Liver (tissue), 8 donors: ENCODE measurements at regions not wholly inside any gene's neighbourhood (a gene's known extent, or its start where the extent isn't known, plus 50 kb on each side); places are given as distances from the start of the nearest gene placed in this dataset.

ENCODE experiments used
- DNase-seq: peaks from one replicate; pipeline ENCODE4 v3.0.0-alpha.2; 2017; ENCODE audit warnings: low spot score
- H3K27ac ChIP-seq, 2 donors: one replicate each; pipeline ENCODE4 v1.7.0; 2013; ENCODE audit warnings: inconsistent platforms in 2 of 2, low read length in 2 of 2, control low read depth in 1 of 2, low read depth in 1 of 2, mild to moderate bottlenecking in 1 of 2
- H3K27me3 ChIP-seq, 4 donors: one replicate each; pipeline versions ENCODE4 v1.6.1 to v1.7.0; 2013; ENCODE audit warnings: low read length in 3 of 4, inconsistent platforms in 1 of 4, mild to moderate bottlenecking in 1 of 4, moderate library complexity in 1 of 4; ENCODE audit not compliant: control insufficient read depth in 4 of 4, insufficient read depth in 4 of 4
- H3K36me3 ChIP-seq, 4 donors: one replicate each; pipeline versions ENCODE4 v1.6.1 to v1.7.0; 2013; ENCODE audit warnings: low read length in 3 of 4, mild to moderate bottlenecking in 3 of 4, low read depth in 1 of 4, moderate library complexity in 1 of 4; ENCODE audit not compliant: control insufficient read depth in 4 of 4, insufficient read depth in 3 of 4
- H3K4me1 ChIP-seq, 4 donors: one replicate each; pipeline versions ENCODE4 v1.6.1 to v1.7.0; 2013; ENCODE audit warnings: low read length in 3 of 4, mild to moderate bottlenecking in 3 of 4, moderate library complexity in 1 of 4; ENCODE audit not compliant: control insufficient read depth in 4 of 4, insufficient read depth in 4 of 4
- H3K4me3 ChIP-seq, 3 donors: one replicate each; pipeline versions ENCODE4 v1.6.1 to v1.7.0; 2013; ENCODE audit warnings: low read length in 3 of 3, control low read depth in 1 of 3, low read depth in 1 of 3, mild to moderate bottlenecking in 1 of 3
- H3K9ac ChIP-seq, 2 donors: one replicate each; pipeline ENCODE4 v1.7.0; 2013; ENCODE audit warnings: low read length in 2 of 2, mild to moderate bottlenecking in 2 of 2, moderate library complexity in 2 of 2, control low read depth in 1 of 2, low read depth in 1 of 2
- H3K9me3 ChIP-seq, 4 donors: one replicate each; pipeline versions ENCODE4 v1.6.1 to v1.7.0; 2013; ENCODE audit warnings: low read length in 3 of 4; ENCODE audit not compliant: control insufficient read depth in 4 of 4
- ATF3 ChIP-seq: IDR thresholded peaks from 2 replicates; pipeline ENCODE4 v1.6.1; 2016; ENCODE audit warnings: antibody characterized with exemption
- CTCF ChIP-seq: fragments of 150-350 bp; IDR thresholded peaks from 2 replicates; pipeline ENCODE4 v1.5.1; 2017; ENCODE audit warnings: improper control_type of control experiment, low read depth, low read length; ENCODE audit not compliant: missing input control
- EGR1 ChIP-seq, 2 donors: IDR thresholded peaks; 2 replicates each; pipeline ENCODE4 v1.6.1; 2016 to 2018; ENCODE audit warnings: antibody characterized with exemption in 2 of 2, low read depth in 2 of 2
- FOXA2 ChIP-seq: IDR thresholded peaks from 2 replicates; pipeline ENCODE4 v1.6.1; 2016; ENCODE audit warnings: antibody characterized with exemption
- GABPA ChIP-seq, 2 donors: IDR thresholded peaks in 1 of 2; conservative IDR thresholded peaks in 1 of 2; 2 replicates each; pipeline ENCODE4 v1.6.1; 2016; ENCODE audit warnings: antibody characterized with exemption in 2 of 2, mild to moderate bottlenecking in 1 of 2, moderate library complexity in 1 of 2
- HNF4A ChIP-seq, 2 donors: conservative IDR thresholded peaks; 2 replicates each; pipeline ENCODE4 v1.6.1; 2016; ENCODE audit warnings: antibody characterized with exemption in 2 of 2, mild to moderate bottlenecking in 2 of 2
- HNF4G ChIP-seq: IDR thresholded peaks from 2 replicates; pipeline ENCODE4 v1.6.1; 2016; ENCODE audit warnings: antibody characterized with exemption
- JUND ChIP-seq, 2 donors: IDR thresholded peaks; 2 replicates each; pipeline ENCODE4 v1.6.1; 2016; ENCODE audit warnings: antibody characterized with exemption in 2 of 2
- MAX ChIP-seq: IDR thresholded peaks from 2 replicates; pipeline ENCODE4 v1.6.1; 2016; ENCODE audit warnings: antibody characterized with exemption
- NR2F2 ChIP-seq: IDR thresholded peaks from 2 replicates; pipeline ENCODE4 v1.6.1; 2016; ENCODE audit warnings: antibody characterized with exemption
- RAD21 ChIP-seq, 2 donors: IDR thresholded peaks; 2 replicates each; pipeline ENCODE4 v1.6.1; 2016; ENCODE audit warnings: antibody characterized with exemption in 2 of 2, mild to moderate bottlenecking in 2 of 2
- REST ChIP-seq: IDR thresholded peaks from 2 replicates; pipeline ENCODE4 v1.6.1; 2016; ENCODE audit warnings: antibody characterized with exemption, mild to moderate bottlenecking
- RXRA ChIP-seq, 2 donors: IDR thresholded peaks; 2 replicates each; pipeline ENCODE4 v1.6.1; 2017 to 2018; ENCODE audit warnings: antibody characterized with exemption in 2 of 2, mild to moderate bottlenecking in 1 of 2
- SP1 ChIP-seq: IDR thresholded peaks from 2 replicates; pipeline ENCODE4 v1.6.1; 2018; ENCODE audit warnings: antibody characterized with exemption, mild to moderate bottlenecking
- TAF1 ChIP-seq: conservative IDR thresholded peaks from 2 replicates; pipeline ENCODE4 v1.6.1; 2016; ENCODE audit warnings: antibody characterized with exemption, mild to moderate bottlenecking
- YY1 ChIP-seq: IDR thresholded peaks from 2 replicates; pipeline ENCODE4 v1.6.1; 2016; ENCODE audit warnings: antibody characterized with exemption, mild to moderate bottlenecking
- ZBTB33 ChIP-seq: IDR thresholded peaks from 2 replicates; pipeline ENCODE4 v1.6.1; 2016; ENCODE audit warnings: antibody characterized with exemption
- WGBS: extraction: QIAGEN DNeasy Blood & Tissue Kit; methylation state at CpG from one replicate; pipeline ENCODE4 v1.1.7; 2013; 5-methylcytosine and 5-hydroxymethylcytosine counted together
- donor health status: healthy.
- donor health status: healthy.
- donor health status: healthy.
- donor health status: healthy.
- donor health status: healthy.

- Histone ChIP-seq H3K27me3 (no peaks in the 10 kb centered on the region), H3K27ac (no peak overlapping the region), H3K36me3 (no peaks in the 10 kb centered on the region), H3K9ac (no peak overlapping the region), H3K4me3 (no peak overlapping the region), H3K4me1 (no peaks in the 10 kb centered on the region), H3K9me3 (no peaks in the 10 kb centered on the region)
- TF ChIP-seq NR2F2 (no peak), CTCF (no peak), RXRA (IDR thresholded peaks at IDR 0.05) (no peak), SP1 (no peak), HNF4G (no peak), GABPA (IDR thresholded peaks at IDR 0.05 in 1 of 2, conservative IDR thresholded peaks at IDR 0.05 in 1 of 2) (no peak), EGR1 (IDR thresholded peaks at IDR 0.05; ENCODE audit: low read depth in 2 of 2) (no peak), JUND (IDR thresholded peaks at IDR 0.05) (no peak), RAD21 (IDR thresholded peaks at IDR 0.05) (no peak), MAX (no peak), HNF4A (conservative IDR thresholded peaks at IDR 0.05) (no peak), REST (no peak), ATF3 (no peak)
- no peak for DNase-seq
- 94% methylated on average over 5 of the region's 5 CpGs for WGBS
Measured at GRCh38 chr2:180778291-180778690, 202.1 kb upstream of the UBE2E3 start.

- H3K27ac ChIP-seq = no peak overlapping the region
- H3K27me3 ChIP-seq = no peaks in the 10 kb centered on the region
- no peaks in the 10 kb centered on the region for H3K4me1 ChIP-seq
- no peaks in the 10 kb centered on the region for H3K36me3 ChIP-seq
- no peak overlapping the region for H3K9ac ChIP-seq
- H3K4me3 ChIP-seq = no peak overlapping the region
- no peaks in the 10 kb centered on the region for H3K9me3 ChIP-seq
- DNase-seq = no peak
- TF ChIP-seq SP1 (no peak), TAF1 (no peak), HNF4A (conservative IDR thresholded peaks at IDR 0.05) (no peak), CTCF (no peak), YY1 (no peak), ZBTB33 (no peak), GABPA (IDR thresholded peaks at IDR 0.05 in 1 of 2, conservative IDR thresholded peaks at IDR 0.05 in 1 of 2) (no peak), JUND (IDR thresholded peaks at IDR 0.05) (no peak), REST (no peak), ATF3 (no peak), HNF4G (no peak), EGR1 (IDR thresholded peaks at IDR 0.05; ENCODE audit: low read depth in 2 of 2) (no peak), FOXA2 (no peak), NR2F2 (no peak), MAX (no peak)
Measured at GRCh38 chr2:180776921-180777320, 203.5 kb upstream of the UBE2E3 start.
